ENCODE measurements at regions not wholly inside any gene's neighbourhood (a gene's known extent, or its start where the extent isn't known, plus 50 kb on each side); places are given as distances from the start of the nearest gene placed in this dataset.

DNA sequence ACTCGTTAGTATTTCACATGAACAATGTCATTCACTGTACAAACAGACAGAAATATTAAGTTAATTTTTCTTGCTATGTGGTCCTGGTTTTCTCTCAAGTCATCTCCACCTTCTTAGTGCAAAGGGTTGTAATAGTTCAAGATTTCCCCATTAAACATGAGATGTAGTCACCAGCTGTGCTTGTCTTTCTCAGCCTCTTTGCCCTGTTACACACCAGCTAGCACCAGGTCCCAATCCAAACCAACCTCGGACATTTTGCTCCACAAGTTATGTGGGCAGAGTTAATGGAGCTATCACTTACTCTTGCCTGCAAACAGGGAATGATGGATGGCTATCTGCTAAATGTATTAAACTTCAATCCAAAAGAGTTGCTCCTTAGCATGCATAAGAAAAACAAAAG is 328.1 kb downstream of the TLE1 start:
- 0% methylated on average over 2 of the region's 2 CpGs for WGBS (ENCODE audit: insufficient coverage, low coverage, missing lambda C conversion rate)
- Histone ChIP-seq H3K27me3 (ENCODE audit: control insufficient read depth in 2 of 2, insufficient read depth in 2 of 2, low read length in 2 of 2) (no peaks in the 10 kb centered on the region), H3K9me1 (ENCODE audit: control insufficient read depth, insufficient read depth, low read length) (no peaks in the 10 kb centered on the region), H3K9ac (ENCODE audit: insufficient read depth in 1 of 2, low read depth in 2 of 2, low read length in 2 of 2) (no peak overlapping the region), H4K20me1 (replicated peaks; ENCODE audit: control insufficient read depth, insufficient read depth, low read length) (no peaks in the 10 kb centered on the region), H3K79me2 (ENCODE audit: control insufficient read depth, insufficient read depth, low read length) (no peaks in the 10 kb centered on the region), H2AFZ (ENCODE audit: low read depth, low read length) (no peak overlapping the region), H3K27ac (ENCODE audit: extremely low read depth, low read depth, low read length) (no peak overlapping the region), H3K4me2 (ENCODE audit: insufficient read depth, low read length) (no peak overlapping the region), H3K4me1 (replicated peaks in 1 of 2; ENCODE audit: control insufficient read depth in 2 of 2, insufficient read depth in 2 of 2, low read length in 2 of 2) (no peaks in the 10 kb centered on the region), H3K36me3 (ENCODE audit: control insufficient read depth, insufficient read depth, low read length) (no peaks in the 10 kb centered on the region), H3K9me3 (replicated peaks; ENCODE audit: control insufficient read depth, insufficient read depth, low read depth, low read length) (no peaks in the 10 kb centered on the region), H3K4me3 (no peak overlapping the region)
- DNase-seq (ENCODE audit: extremely low read depth in 1 of 4, low spot score in 3 of 4) (no peak), ATAC-seq (no peak), FAIRE-seq (no peak)
- in situ Hi-C loops (cut with MboI) (no loop called here), intact Hi-C loops (cut with micrococcal nuclease) (no loop called here)
- ChIA-PET CTCF (ENCODE audit: low intra/inter-chr PET ratio) (no interaction called here), POLR2A (no interaction called here)
- TF ChIP-seq GATAD2B (IDR thresholded peaks at IDR 0.05; ENCODE audit: borderline replicate concordance) (no peak), ETV6 (IDR thresholded peaks at IDR 0.05; ENCODE audit: borderline replicate concordance in 1 of 2, low read depth in 2 of 2, low read length in 1 of 2) (no peak), ETV6 (CRISPR knock-in tag; IDR thresholded peaks at IDR 0.05; ENCODE audit: borderline replicate concordance) (no peak), KDM4B (IDR thresholded peaks at IDR 0.05; ENCODE audit: borderline replicate concordance in 2 of 2, low read depth in 1 of 2) (no peak), WHSC1 (IDR thresholded peaks at IDR 0.05; ENCODE audit: low read length) (no peak), TSC22D4 (tag; IDR thresholded peaks at IDR 0.05) (no peak), ZNF77 (CRISPR knock-in tag; IDR thresholded peaks at IDR 0.05) (no peak), ZNF347 (CRISPR knock-in tag; IDR thresholded peaks at IDR 0.05; ENCODE audit: low read depth) (no peak), CBX1 (IDR thresholded peaks at IDR 0.05; ENCODE audit: low read depth) (no peak), SRF (CRISPR knock-in tag; IDR thresholded peaks at IDR 0.05) (no peak), MEF2D (tag; conservative IDR thresholded peaks at IDR 0.05; ENCODE audit: low read depth) (no peak), ZNF324 (CRISPR knock-in tag; IDR thresholded peaks at IDR 0.05) (no peak), ZNF140 (CRISPR knock-in tag; IDR thresholded peaks at IDR 0.05) (no peak), MAFF (IDR thresholded peaks at IDR 0.05; ENCODE audit: low read length) (no peak), RFX1 (IDR thresholded peaks at IDR 0.05) (no peak), ELF4 (CRISPR knock-in tag; IDR thresholded peaks at IDR 0.05) (no peak)
- TF ChIP-seq, protein P1, sequence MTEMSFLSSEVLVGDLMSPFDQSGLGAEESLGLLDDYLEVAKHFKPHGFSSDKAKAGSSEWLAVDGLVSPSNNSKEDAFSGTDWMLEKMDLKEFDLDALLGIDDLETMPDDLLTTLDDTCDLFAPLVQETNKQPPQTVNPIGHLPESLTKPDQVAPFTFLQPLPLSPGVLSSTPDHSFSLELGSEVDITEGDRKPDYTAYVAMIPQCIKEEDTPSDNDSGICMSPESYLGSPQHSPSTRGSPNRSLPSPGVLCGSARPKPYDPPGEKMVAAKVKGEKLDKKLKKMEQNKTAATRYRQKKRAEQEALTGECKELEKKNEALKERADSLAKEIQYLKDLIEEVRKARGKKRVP (CRISPR knock-in tag; IDR thresholded peaks at IDR 0.05) = no peak
- TF ChIP-seq, protein P2, sequence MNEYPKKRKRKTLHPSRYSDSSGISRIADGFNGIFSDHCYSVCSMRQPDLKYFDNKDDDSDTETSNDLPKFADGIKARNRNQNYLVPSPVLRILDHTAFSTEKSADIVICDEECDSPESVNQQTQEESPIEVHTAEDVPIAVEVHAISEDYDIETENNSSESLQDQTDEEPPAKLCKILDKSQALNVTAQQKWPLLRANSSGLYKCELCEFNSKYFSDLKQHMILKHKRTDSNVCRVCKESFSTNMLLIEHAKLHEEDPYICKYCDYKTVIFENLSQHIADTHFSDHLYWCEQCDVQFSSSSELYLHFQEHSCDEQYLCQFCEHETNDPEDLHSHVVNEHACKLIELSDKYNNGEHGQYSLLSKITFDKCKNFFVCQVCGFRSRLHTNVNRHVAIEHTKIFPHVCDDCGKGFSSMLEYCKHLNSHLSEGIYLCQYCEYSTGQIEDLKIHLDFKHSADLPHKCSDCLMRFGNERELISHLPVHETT (CRISPR knock-in tag; conservative IDR thresholded peaks at IDR 0.05 in 1 of 2, IDR thresholded peaks at IDR 0.05 in 1 of 2) = no peak
- TF ChIP-seq, protein P3, sequence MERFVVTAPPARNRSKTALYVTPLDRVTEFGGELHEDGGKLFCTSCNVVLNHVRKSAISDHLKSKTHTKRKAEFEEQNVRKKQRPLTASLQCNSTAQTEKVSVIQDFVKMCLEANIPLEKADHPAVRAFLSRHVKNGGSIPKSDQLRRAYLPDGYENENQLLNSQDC (CRISPR knock-in tag; IDR thresholded peaks at IDR 0.05) = no peak
- TF ChIP-seq, protein P4, sequence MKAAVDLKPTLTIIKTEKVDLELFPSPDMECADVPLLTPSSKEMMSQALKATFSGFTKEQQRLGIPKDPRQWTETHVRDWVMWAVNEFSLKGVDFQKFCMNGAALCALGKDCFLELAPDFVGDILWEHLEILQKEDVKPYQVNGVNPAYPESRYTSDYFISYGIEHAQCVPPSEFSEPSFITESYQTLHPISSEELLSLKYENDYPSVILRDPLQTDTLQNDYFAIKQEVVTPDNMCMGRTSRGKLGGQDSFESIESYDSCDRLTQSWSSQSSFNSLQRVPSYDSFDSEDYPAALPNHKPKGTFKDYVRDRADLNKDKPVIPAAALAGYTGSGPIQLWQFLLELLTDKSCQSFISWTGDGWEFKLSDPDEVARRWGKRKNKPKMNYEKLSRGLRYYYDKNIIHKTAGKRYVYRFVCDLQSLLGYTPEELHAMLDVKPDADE (conservative IDR thresholded peaks at IDR 0.05; ENCODE audit: control insufficient read depth, low read depth, low read length) = no peak
- no TSS peak for BruUV-seq (replicated peaks)
